Sigmoid colon (tissue), 6 donors: ENCODE measurements at regions not wholly inside any gene's neighbourhood (a gene's known extent, or its start where the extent isn't known, plus 50 kb on each side); places are given as distances from the start of the nearest gene placed in this dataset.

Source experiments
- DNase-seq: peaks from one replicate; pipeline ENCODE4 v3.0.0-alpha.2; 2019
- H3K27ac ChIP-seq, 4 donors: fragments of 200-600 bp; sonication (generic); one replicate each; pipeline ENCODE4 v1.5.1; 2016 to 2019; ENCODE audit warnings: mild to moderate bottlenecking in 1 of 4
- H3K27me3 ChIP-seq, 3 donors: fragments of 200-600 bp; sonication (generic); one replicate each; pipeline ENCODE4 v1.5.1; 2019; ENCODE audit warnings: mild to moderate bottlenecking in 1 of 3
- H3K36me3 ChIP-seq, 4 donors: fragments of 200-600 bp; sonication (generic); one replicate each; pipeline ENCODE4 v1.5.1; 2016 to 2019
- H3K4me1 ChIP-seq, 4 donors: fragments of 200-600 bp; sonication (generic); one replicate each; pipeline ENCODE4 v1.5.1; 2017 to 2019
- H3K4me3 ChIP-seq, 4 donors: fragments of 200-600 bp; sonication (generic); one replicate each; pipeline ENCODE4 v1.5.1; 2017 to 2019; ENCODE audit warnings: mild to moderate bottlenecking in 2 of 4, moderate library complexity in 1 of 4
- H3K9me3 ChIP-seq, 4 donors: fragments of 200-600 bp in 3 of 4; sonication (generic) in 3 of 4; one replicate each; pipeline versions ENCODE4 v1.5.1 to v1.6.1; 2013 to 2019
- EP300 ChIP-seq, 4 donors: sonication (generic); formaldehyde crosslinking; IDR thresholded peaks; one replicate each; pipeline ENCODE4 v1.6.1; 2017; ENCODE audit warnings: antibody characterized with exemption in 4 of 4
- POLR2A ChIP-seq, 2 donors: fragments of 450-650 bp; IDR thresholded peaks; one replicate each; pipeline ENCODE4 v1.6.1; 2016; ENCODE audit warnings: antibody characterized with exemption in 2 of 2, mild to moderate bottlenecking in 2 of 2, moderate library complexity in 2 of 2
- POLR2AphosphoS5 ChIP-seq, 4 donors: sonication (generic); formaldehyde crosslinking; IDR thresholded peaks; one replicate each; pipeline ENCODE4 v1.6.1; 2017; ENCODE audit warnings: antibody characterized with exemption in 4 of 4
- WGBS, 2 donors: extraction: QIAGEN DNeasy Blood & Tissue Kit; methylation state at CpG; one replicate each; pipeline ENCODE4 v1.1.7; 2013; 5-methylcytosine and 5-hydroxymethylcytosine counted together
- intact Hi-C: fragments of 100-400 bp; cut with DNase I; formaldehyde crosslinking; loops from one replicate; pipeline ENCODE4 v1.15.1; 2023
- TF ChIP-seq, protein P1 (sequence below), 4 experiments: fragments of 450-650 bp in 3 of 4; fragments of 200-600 bp in 1 of 4; IDR thresholded peaks; one replicate each; pipeline ENCODE4 v1.5.1; 2016 to 2019; ENCODE audit warnings: antibody characterized with exemption in 4 of 4, mild to moderate bottlenecking in 3 of 4, moderate library complexity in 2 of 4
- donor health status: healthy with polysubstance abuse.
- donor health status: healthy.

DNA sequence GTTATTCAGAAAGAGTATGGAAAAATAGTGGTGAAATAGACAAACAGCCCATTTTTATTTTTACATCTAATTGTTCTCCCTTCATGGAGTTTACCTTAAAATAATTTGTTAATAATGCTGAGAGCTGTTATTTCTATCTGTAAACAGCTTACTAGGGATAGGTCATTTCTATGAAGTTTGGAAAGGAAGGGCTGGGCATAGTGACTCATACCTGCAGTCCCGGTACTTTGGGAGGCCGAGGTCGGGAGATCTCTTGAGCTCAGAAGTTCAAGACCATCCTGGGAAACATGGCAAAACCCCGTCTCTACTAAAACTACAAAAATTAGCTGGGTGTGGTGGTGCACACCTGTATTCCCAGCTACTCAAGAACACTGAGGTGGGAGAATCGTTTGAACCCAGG is 624.3 kb upstream of the LMCD1 start:
- intact Hi-C loops, result no loop called here
- no peak for DNase-seq
- Histone ChIP-seq H3K9me3 (no peaks in the 10 kb centered on the region), H3K27me3 (no peaks in the 10 kb centered on the region), H3K36me3 (no peaks in the 10 kb centered on the region), H3K4me1 (peaks cover 0 to 6% (median 0%) of the 10 kb centered on the region in 4 donors), H3K4me3 (no peak overlapping the region), H3K27ac (no peak overlapping the region)
- TF ChIP-seq EP300 (IDR thresholded peaks at IDR 0.05) (no peak), POLR2AphosphoS5 (IDR thresholded peaks at IDR 0.05) (no peak), POLR2A (IDR thresholded peaks at IDR 0.05) (no peak)
- TF ChIP-seq, protein P1, sequence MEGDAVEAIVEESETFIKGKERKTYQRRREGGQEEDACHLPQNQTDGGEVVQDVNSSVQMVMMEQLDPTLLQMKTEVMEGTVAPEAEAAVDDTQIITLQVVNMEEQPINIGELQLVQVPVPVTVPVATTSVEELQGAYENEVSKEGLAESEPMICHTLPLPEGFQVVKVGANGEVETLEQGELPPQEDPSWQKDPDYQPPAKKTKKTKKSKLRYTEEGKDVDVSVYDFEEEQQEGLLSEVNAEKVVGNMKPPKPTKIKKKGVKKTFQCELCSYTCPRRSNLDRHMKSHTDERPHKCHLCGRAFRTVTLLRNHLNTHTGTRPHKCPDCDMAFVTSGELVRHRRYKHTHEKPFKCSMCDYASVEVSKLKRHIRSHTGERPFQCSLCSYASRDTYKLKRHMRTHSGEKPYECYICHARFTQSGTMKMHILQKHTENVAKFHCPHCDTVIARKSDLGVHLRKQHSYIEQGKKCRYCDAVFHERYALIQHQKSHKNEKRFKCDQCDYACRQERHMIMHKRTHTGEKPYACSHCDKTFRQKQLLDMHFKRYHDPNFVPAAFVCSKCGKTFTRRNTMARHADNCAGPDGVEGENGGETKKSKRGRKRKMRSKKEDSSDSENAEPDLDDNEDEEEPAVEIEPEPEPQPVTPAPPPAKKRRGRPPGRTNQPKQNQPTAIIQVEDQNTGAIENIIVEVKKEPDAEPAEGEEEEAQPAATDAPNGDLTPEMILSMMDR (IDR thresholded peaks at IDR 0.05), result no peak
- WGBS, 2 donors, result 74 to 76% methylated on average over 5 of the region's 5 CpGs

DNA sequence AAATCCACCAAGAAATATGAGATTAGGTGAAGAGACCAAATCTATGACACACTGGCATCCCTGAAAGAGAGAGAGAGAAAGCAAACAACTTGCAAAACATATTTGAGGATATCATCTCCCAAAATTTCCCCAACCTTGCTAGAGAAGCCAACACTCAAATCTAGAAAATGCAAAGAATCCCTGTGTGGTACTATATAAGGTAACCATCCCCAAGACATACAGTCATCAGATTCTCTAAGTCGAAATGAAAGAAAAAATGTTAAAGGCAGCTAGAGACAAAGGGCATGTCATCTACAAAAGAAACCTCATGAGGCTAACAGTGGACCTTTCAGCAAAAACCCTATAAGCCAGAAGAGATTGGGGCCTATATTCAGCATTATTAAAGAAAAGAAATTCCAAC is 622.1 kb upstream of the LMCD1 start:
- intact Hi-C loops, result no loop called here
- DNase-seq, result no peak
- H3K36me3 ChIP-seq, result no peaks in the 10 kb centered on the region
- no peak overlapping the region for H3K27ac ChIP-seq
- 78 to 82% methylated on average over 1 of the region's 1 CpG for WGBS, 2 donors
- no peaks in the 10 kb centered on the region for H3K9me3 ChIP-seq
- TF ChIP-seq, protein P1 (IDR thresholded peaks at IDR 0.05), result no peak
- TF ChIP-seq EP300 (IDR thresholded peaks at IDR 0.05) (no peak), POLR2AphosphoS5 (IDR thresholded peaks at IDR 0.05) (no peak), POLR2A (IDR thresholded peaks at IDR 0.05) (no peak)
- H3K4me1 ChIP-seq, result peaks cover 0 to 6% (median 0%) of the 10 kb centered on the region in 4 donors
- no peaks in the 10 kb centered on the region for H3K27me3 ChIP-seq
- H3K4me3 ChIP-seq, result no peak overlapping the region

DNA sequence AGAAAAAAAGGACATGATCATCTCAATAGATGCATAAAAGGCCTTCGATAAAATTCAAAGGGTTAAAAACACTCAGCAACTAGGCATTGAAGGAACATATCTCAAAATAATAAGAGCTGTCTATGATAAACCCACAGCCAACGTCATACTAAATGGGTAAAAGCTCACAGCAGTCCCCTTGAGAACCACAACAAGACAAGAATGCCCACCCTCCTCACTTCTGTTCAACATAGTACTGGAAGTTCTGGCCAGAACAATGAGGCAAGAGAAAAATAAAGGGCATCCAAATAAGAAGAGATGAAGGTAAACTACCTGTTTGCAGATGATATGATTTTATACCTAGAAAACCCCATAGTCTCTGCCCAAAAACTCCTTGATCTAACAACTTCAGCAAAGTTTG is 619.7 kb upstream of the LMCD1 start:
- Histone ChIP-seq H3K27me3 (no peaks in the 10 kb centered on the region), H3K4me3 (no peak overlapping the region), H3K27ac (no peak overlapping the region), H3K4me1 (no peaks in the 10 kb centered on the region), H3K36me3 (no peaks in the 10 kb centered on the region), H3K9me3 (peaks cover 0 to 4% (median 0%) of the 10 kb centered on the region in 4 donors)
- WGBS, 2 donors, result 81 to 85% methylated on average over 2 of the region's 2 CpGs
- intact Hi-C loops, result no loop called here
- no peak for DNase-seq
- TF ChIP-seq POLR2AphosphoS5 (IDR thresholded peaks at IDR 0.05) (no peak), POLR2A (IDR thresholded peaks at IDR 0.05) (no peak), EP300 (IDR thresholded peaks at IDR 0.05) (no peak)
- TF ChIP-seq, protein P1 (IDR thresholded peaks at IDR 0.05), result no peak

DNA sequence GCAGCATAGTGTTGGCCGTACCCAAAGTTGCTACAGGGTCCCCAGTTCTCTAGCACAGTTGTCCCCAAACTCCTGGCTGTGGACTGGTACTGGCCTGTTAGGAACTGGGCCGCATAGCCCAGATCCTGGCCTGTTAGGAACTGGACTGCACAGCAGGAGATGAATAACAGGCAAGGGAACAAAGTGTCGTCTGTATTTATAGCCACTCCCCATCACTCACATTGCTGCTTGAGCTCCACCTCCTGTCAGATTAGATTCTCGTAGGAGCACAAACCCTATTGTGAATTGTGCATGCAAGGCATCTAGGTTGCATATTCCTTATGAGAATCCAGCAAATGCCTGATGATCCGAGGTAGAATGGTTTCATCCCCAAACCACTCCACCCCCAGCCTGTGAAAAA is 604.0 kb upstream of the LMCD1 start:
- H3K4me1 ChIP-seq, result no peaks in the 10 kb centered on the region
- no peaks in the 10 kb centered on the region for H3K36me3 ChIP-seq
- intact Hi-C loops, result no loop called here
- WGBS, 2 donors, result 59 to 77% methylated on average over 5 of the region's 5 CpGs
- no peaks in the 10 kb centered on the region for H3K27me3 ChIP-seq
- TF ChIP-seq POLR2AphosphoS5 (IDR thresholded peaks at IDR 0.05) (no peak), POLR2A (IDR thresholded peaks at IDR 0.05) (no peak)
- no peak overlapping the region for H3K27ac ChIP-seq
- no peak for DNase-seq
- no peak overlapping the region for H3K4me3 ChIP-seq
- H3K9me3 ChIP-seq, result no peaks in the 10 kb centered on the region

DNA sequence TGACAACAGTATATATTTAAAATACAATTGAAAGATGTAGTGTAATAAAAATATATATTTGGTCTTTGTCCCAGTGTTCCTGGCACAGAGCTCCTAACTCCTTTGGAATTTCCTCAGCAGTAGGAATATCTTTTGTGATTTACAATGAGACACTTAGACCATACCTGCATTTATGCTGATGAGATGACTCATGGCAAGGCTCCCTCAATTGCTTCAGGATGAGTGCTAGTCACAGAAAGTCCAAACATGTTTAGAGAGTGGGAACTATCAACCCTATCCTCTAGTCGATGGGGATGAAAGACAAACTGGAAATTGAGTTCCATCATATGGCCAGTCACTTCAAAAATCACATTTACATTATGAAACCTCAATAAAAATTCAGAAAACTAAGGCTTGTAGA is 588.3 kb upstream of the LMCD1 start:
- WGBS, 2 donors, result 83 to 86% methylated on average over 1 of the region's 1 CpG
- H3K27me3 ChIP-seq, result no peaks in the 10 kb centered on the region
- no peaks in the 10 kb centered on the region for H3K9me3 ChIP-seq
- no peak overlapping the region for H3K27ac ChIP-seq
- H3K4me3 ChIP-seq, result no peak overlapping the region
- no peaks in the 10 kb centered on the region for H3K4me1 ChIP-seq
- TF ChIP-seq POLR2A (IDR thresholded peaks at IDR 0.05), result no peak
- TF ChIP-seq, protein P1 (IDR thresholded peaks at IDR 0.05), result no peak
- no peak for TF ChIP-seq EP300 (IDR thresholded peaks at IDR 0.05)
- TF ChIP-seq POLR2AphosphoS5 (IDR thresholded peaks at IDR 0.05), result no peak
- H3K36me3 ChIP-seq, result no peaks in the 10 kb centered on the region
- no peak for DNase-seq
- intact Hi-C loops, result no loop called here
